NOMO-1 (cell line): ENCODE measurements at regions not wholly inside any gene's neighbourhood (a gene's known extent, or its start where the extent isn't known, plus 50 kb on each side); places are given as distances from the start of the nearest gene placed in this dataset.

ENCODE experiments used
- DNase-seq, 2 experiments: peaks; one replicate each; lab custom pipeline; 2025; ENCODE audit not compliant: unreplicated experiment in 2 of 2; lab: John Stamatoyannopoulos, UW

GRCh38 chr1:29974316-29974724, 738.0 kb downstream of the PTPRU start:
- no peak for DNase-seq

GRCh38 chr1:29973406-29973805, 737.1 kb downstream of the PTPRU start:
- DNase-seq, result no peak

- no peak for DNase-seq
Observed at GRCh38 chr1:29972421-29973053, 736.2 kb downstream of the PTPRU start.

GRCh38 chr1:29971703-29972102, 735.4 kb downstream of the PTPRU start:
- DNase-seq, result no peak

GRCh38 chr1:29970747-29971325, 734.5 kb downstream of the PTPRU start:
- DNase-seq, result no peak

- no peak for DNase-seq
Observed at GRCh38 chr1:29969576-29969975, 733.3 kb downstream of the PTPRU start.

GRCh38 chr1:29967261-29967660, 730.9 kb downstream of the PTPRU start:
- no peak for DNase-seq

GRCh38 chr1:29966526-29967045, 730.3 kb downstream of the PTPRU start:
- DNase-seq, result no peak

GRCh38 chr1:29964718-29965533, 728.6 kb downstream of the PTPRU start:
- no peak for DNase-seq

- no peak for DNase-seq
Observed at GRCh38 chr1:29963946-29964345, 727.6 kb downstream of the PTPRU start.

- DNase-seq, result no peak
Observed at GRCh38 chr1:29962831-29963247, 726.5 kb downstream of the PTPRU start.

GRCh38 chr1:29962336-29962735, 726.0 kb downstream of the PTPRU start:
- no peak for DNase-seq

- DNase-seq, result no peak
Observed at GRCh38 chr1:29961293-29962059, 725.2 kb downstream of the PTPRU start.

GRCh38 chr1:29960876-29961275, 724.6 kb downstream of the PTPRU start:
- DNase-seq, result no peak

GRCh38 chr1:29960156-29960755, 723.9 kb downstream of the PTPRU start:
- no peak for DNase-seq

- no peak for DNase-seq
Observed at GRCh38 chr1:29959356-29959755, 723.0 kb downstream of the PTPRU start.

GRCh38 chr1:29958271-29958670, 721.9 kb downstream of the PTPRU start:
- DNase-seq, result no peak

- DNase-seq, result no peak
Observed at GRCh38 chr1:29956349-29957030, 720.2 kb downstream of the PTPRU start.

GRCh38 chr1:29954591-29954990, 718.3 kb downstream of the PTPRU start:
- no peak for DNase-seq

- DNase-seq, result no peak
Observed at GRCh38 chr1:29953961-29954360, 717.6 kb downstream of the PTPRU start.
